Nephron progenitor cell (in vitro differentiated cells): ENCODE measurements at regions not wholly inside any gene's neighbourhood (a gene's known extent, or its start where the extent isn't known, plus 50 kb on each side); places are given as distances from the start of the nearest gene placed in this dataset.
"Not testable (repeated sequence)": the region's sequence is repeated elsewhere in the genome, so short reads cannot be mapped to it uniquely, and the experiment has no call there.

Source experiments
- DNase-seq: peaks from one replicate; pipeline ENCODE4 v3.0.0; 2021
- H3K27ac Mint-ChIP-seq: 2 replicates; pipeline ENCODE4 v1.8.0; 2021; ENCODE audit warnings: mild to moderate bottlenecking, moderate library complexity, mixed read lengths
- H3K27me3 Mint-ChIP-seq: 2 replicates; pipeline ENCODE4 v1.8.0; 2021; ENCODE audit warnings: mild to moderate bottlenecking, low read depth, mixed read lengths; ENCODE audit not compliant: poor library complexity
- H3K36me3 Mint-ChIP-seq: 2 replicates; pipeline ENCODE4 v1.8.0; 2021; ENCODE audit warnings: low read depth, mixed read lengths
- H3K4me1 Mint-ChIP-seq: 2 replicates; pipeline ENCODE4 v1.8.0; 2021; ENCODE audit warnings: mixed read lengths
- H3K4me3 Mint-ChIP-seq: 2 replicates; pipeline ENCODE4 v1.8.0; 2021; ENCODE audit warnings: mild to moderate bottlenecking, moderate library complexity, mixed read lengths
- H3K9me3 Mint-ChIP-seq: 2 replicates; pipeline ENCODE4 v1.8.0; 2021; ENCODE audit warnings: mild to moderate bottlenecking, moderate library complexity, mixed read lengths
- TF ChIP-seq, protein P1 (sequence below): fragments of 200-600 bp; sonication (generic); IDR thresholded peaks from 2 replicates; pipeline ENCODE4 v1.5.0; 2021; ENCODE audit warnings: antibody characterized with exemption

DNA sequence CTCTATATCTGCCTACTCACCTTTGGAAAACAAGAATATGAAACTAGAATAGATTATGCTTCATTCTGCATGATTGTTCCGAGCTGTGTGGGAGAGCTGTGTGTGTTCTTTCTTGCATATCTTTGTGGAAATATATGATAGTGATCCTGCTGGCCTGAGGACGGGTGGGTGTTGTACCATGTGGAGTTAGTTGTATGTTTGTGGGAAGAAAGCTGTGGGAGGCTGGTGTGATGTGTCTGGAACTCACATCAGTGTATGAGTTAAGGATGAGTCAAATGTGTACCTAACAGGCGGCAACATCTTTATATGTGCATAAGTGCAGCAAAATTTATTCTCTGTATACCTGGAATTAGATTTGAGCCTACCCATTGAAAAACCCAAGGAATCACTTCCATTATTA is 208.1 kb upstream of the ADGRL3 start:
- no peaks in the 10 kb centered on the region for H3K9me3 Mint-ChIP-seq
- no peak for DNase-seq
- no peaks in the 10 kb centered on the region for H3K36me3 Mint-ChIP-seq
- H3K4me3 Mint-ChIP-seq: no peak overlapping the region
- H3K27me3 Mint-ChIP-seq: no peaks in the 10 kb centered on the region
- TF ChIP-seq, protein P1, sequence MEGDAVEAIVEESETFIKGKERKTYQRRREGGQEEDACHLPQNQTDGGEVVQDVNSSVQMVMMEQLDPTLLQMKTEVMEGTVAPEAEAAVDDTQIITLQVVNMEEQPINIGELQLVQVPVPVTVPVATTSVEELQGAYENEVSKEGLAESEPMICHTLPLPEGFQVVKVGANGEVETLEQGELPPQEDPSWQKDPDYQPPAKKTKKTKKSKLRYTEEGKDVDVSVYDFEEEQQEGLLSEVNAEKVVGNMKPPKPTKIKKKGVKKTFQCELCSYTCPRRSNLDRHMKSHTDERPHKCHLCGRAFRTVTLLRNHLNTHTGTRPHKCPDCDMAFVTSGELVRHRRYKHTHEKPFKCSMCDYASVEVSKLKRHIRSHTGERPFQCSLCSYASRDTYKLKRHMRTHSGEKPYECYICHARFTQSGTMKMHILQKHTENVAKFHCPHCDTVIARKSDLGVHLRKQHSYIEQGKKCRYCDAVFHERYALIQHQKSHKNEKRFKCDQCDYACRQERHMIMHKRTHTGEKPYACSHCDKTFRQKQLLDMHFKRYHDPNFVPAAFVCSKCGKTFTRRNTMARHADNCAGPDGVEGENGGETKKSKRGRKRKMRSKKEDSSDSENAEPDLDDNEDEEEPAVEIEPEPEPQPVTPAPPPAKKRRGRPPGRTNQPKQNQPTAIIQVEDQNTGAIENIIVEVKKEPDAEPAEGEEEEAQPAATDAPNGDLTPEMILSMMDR: no peak
- no peak overlapping the region for H3K27ac Mint-ChIP-seq
- H3K4me1 Mint-ChIP-seq: no peaks in the 10 kb centered on the region

GRCh38 chr4:61003301-61003700 is 196.8 kb upstream of the ADGRL3 start:
- Mint-ChIP-seq H3K4me3 (no peak overlapping the region), H3K9me3 (peaks cover 13% of the 10 kb centered on the region), H3K36me3 (no peaks in the 10 kb centered on the region), H3K4me1 (no peaks in the 10 kb centered on the region), H3K27me3 (no peaks in the 10 kb centered on the region), H3K27ac (no peak overlapping the region)
- DNase-seq: no peak
- TF ChIP-seq, protein P1: no peak

DNA sequence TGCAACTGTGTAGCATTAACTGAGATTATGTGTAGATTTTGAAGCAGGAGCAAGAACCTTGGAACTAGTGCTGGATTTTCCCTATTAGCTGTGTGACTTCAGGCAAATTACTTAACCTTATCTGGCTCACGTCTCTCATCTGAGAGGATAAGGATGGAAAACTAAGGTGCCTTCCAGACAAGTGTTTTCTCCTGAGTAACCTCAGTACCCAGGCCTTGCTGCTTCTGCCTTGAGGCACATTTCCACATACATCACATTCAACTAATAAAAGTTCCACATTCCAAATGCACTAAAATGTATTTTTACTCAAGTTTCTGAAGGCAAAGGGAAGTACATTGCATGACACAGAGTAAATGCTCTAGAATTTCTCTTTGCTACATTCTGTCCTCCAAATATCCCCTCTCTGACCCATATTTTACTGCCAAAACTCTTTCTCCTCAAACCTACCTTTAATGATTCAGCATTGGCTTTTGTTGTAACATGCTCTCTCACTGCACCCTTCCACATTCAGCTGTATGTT is 195.4 kb upstream of the ADGRL3 start:
- DNase-seq: no peak
- no peaks in the 10 kb centered on the region for H3K4me1 Mint-ChIP-seq
- no peaks in the 10 kb centered on the region for H3K36me3 Mint-ChIP-seq
- H3K9me3 Mint-ChIP-seq: peaks cover 16% of the 10 kb centered on the region
- H3K27ac Mint-ChIP-seq: no peak overlapping the region
- H3K27me3 Mint-ChIP-seq: no peaks in the 10 kb centered on the region
- TF ChIP-seq, protein P1: no peak
- no peak overlapping the region for H3K4me3 Mint-ChIP-seq

GRCh38 chr4:61011051-61011450 is 189.1 kb upstream of the ADGRL3 start:
- H3K27ac Mint-ChIP-seq: no peak overlapping the region
- H3K4me3 Mint-ChIP-seq: no peak overlapping the region
- H3K9me3 Mint-ChIP-seq: peaks cover 25% of the 10 kb centered on the region
- H3K27me3 Mint-ChIP-seq: no peaks in the 10 kb centered on the region
- no peaks in the 10 kb centered on the region for H3K36me3 Mint-ChIP-seq
- no peak for DNase-seq
- no peaks in the 10 kb centered on the region for H3K4me1 Mint-ChIP-seq
- TF ChIP-seq, protein P1: no peak

DNA sequence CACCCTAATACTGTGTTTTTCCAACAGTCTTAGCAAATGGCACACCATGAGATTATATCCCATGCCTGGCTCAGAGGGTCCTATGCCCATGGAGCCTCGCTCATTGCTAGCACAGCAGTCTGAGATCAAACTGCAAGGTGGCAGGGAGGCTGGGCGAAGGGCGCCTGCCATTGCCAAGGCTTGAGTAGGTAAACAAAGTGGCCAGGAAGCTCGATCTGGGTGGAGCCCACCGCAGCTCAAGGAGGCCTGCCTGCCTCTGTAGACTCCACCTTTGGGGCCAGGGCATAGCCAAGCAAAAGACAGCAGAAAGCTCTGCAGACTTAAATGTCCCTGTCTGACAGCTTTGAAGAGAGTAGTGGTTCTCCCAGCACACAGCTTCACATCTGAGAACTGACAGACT is 188.2 kb upstream of the ADGRL3 start:
- not testable (repeated sequence) for H3K4me3 Mint-ChIP-seq, DNase-seq, H3K27me3 Mint-ChIP-seq, H3K36me3 Mint-ChIP-seq, H3K27ac Mint-ChIP-seq, H3K4me1 Mint-ChIP-seq
- peaks cover 29% of the 10 kb centered on the region for H3K9me3 Mint-ChIP-seq

GRCh38 chr4:61024610-61025009 is 175.5 kb upstream of the ADGRL3 start:
- TF ChIP-seq, protein P1: no peak
- Mint-ChIP-seq H3K9me3 (peaks cover 4% of the 10 kb centered on the region), H3K4me3 (no peak overlapping the region), H3K27ac (no peak overlapping the region), H3K36me3 (no peaks in the 10 kb centered on the region), H3K4me1 (no peaks in the 10 kb centered on the region), H3K27me3 (peaks cover 5% of the 10 kb centered on the region)
- DNase-seq: no peak
